Endothelial cell of umbilical vein (primary cell): ENCODE measurements at regions not wholly inside any gene's neighbourhood (a gene's known extent, or its start where the extent isn't known, plus 50 kb on each side); places are given as distances from the start of the nearest gene placed in this dataset.

Source experiments
- BruUV-seq: library from RNA; stranded (reverse); fragments of 400-500 nt; replicated peaks from 2 replicates; lab custom pipeline; 2021; lab: Mats Ljungman, UMichigan
- CTCF ChIA-PET: fragments of 300-600, 350-600 bp; sonication (Branson Sonifier 250); formaldehyde crosslinking; loops from one replicate; lab custom pipeline; 2021; ENCODE audit warnings: antibody characterized with exemption, inconsistent platforms; lab: Charles Lee
- POLR2A ChIA-PET: fragments of 300-600, 350-600 bp; sonication (Branson Sonifier 250); formaldehyde crosslinking; loops from one replicate; lab custom pipeline; 2021; ENCODE audit warnings: antibody characterized with exemption, inconsistent platforms; lab: Charles Lee
- DNase-seq: peaks from one replicate; pipeline ENCODE4 v3.0.0-alpha.2; 2011; ENCODE audit warnings: low read depth, low spot score
- FAIRE-seq: peaks from 2 replicates; lab custom pipeline; 2011; peaks lifted over from hg19 to GRCh38; lab: Jason Lieb, UNC
- H2AFZ ChIP-seq: 2 replicates; pipeline ENCODE4 v1.6.0; 2012; ENCODE audit warnings: low read depth, low read length, control low read depth, inconsistent platforms
- H3K27ac ChIP-seq: 2 replicates; pipeline ENCODE4 v1.5.1; 2011; ENCODE audit warnings: low read depth, mild to moderate bottlenecking, control low read depth, low read length, moderate library complexity; ENCODE audit not compliant: insufficient read depth
- H3K27me3 ChIP-seq, 2 experiments: 2 replicates each; pipeline versions ENCODE4 v1.6.0 to v1.6.1; 2011; ENCODE audit warnings: low read length in 2 of 2, mixed read lengths in 1 of 2; ENCODE audit not compliant: control insufficient read depth in 2 of 2, insufficient read depth in 2 of 2
- H3K36me3 ChIP-seq, 2 experiments: 2 replicates in 1 of 2; 3 replicates in 1 of 2; pipeline ENCODE4 v1.5.1; 2011; ENCODE audit warnings: low read length in 2 of 2, mild to moderate bottlenecking in 1 of 2, moderate library complexity in 1 of 2; ENCODE audit not compliant: control insufficient read depth in 2 of 2, insufficient read depth in 2 of 2; ENCODE audit errors: extremely low read depth in 1 of 2
- H3K4me1 ChIP-seq: 3 replicates; pipeline ENCODE4 v1.5.1; 2011; ENCODE audit warnings: mild to moderate bottlenecking, low read length; ENCODE audit not compliant: control insufficient read depth, insufficient read depth; ENCODE audit errors: extremely low read depth
- H3K4me2 ChIP-seq: 2 replicates; pipeline ENCODE4 v1.6.1; 2011; ENCODE audit warnings: low read length, control low read depth, mixed read lengths; ENCODE audit not compliant: insufficient read depth
- H3K4me3 ChIP-seq, 3 experiments: fragments of 200-600 bp in 1 of 3; sonication (generic), shearing (Covaris generic) in 1 of 3; replicated peaks in 1 of 3; 2 replicates each; pipeline ENCODE4 v1.5.1; 2011 to 2016; ENCODE audit warnings: control low read depth in 3 of 3, low read length in 3 of 3, mild to moderate bottlenecking in 2 of 3, inconsistent platforms in 1 of 3, low read depth in 1 of 3, moderate library complexity in 1 of 3; ENCODE audit not compliant: insufficient read depth in 1 of 3
- H3K79me2 ChIP-seq: 2 replicates; pipeline ENCODE4 v1.6.0; 2012; ENCODE audit warnings: low read length, inconsistent platforms; ENCODE audit not compliant: control insufficient read depth, insufficient read depth
- H3K9ac ChIP-seq: replicated peaks from 2 replicates; pipeline ENCODE3; 2011; ENCODE audit warnings: low read length, control low read depth; ENCODE audit not compliant: insufficient read depth; ENCODE audit errors: extremely low read depth
- H3K9me1 ChIP-seq: replicated peaks from 3 replicates; pipeline ENCODE4 v1.6.0; 2011; ENCODE audit warnings: mild to moderate bottlenecking, low read length; ENCODE audit not compliant: control insufficient read depth, insufficient read depth; ENCODE audit errors: extremely low read depth
- H3K9me3 ChIP-seq: replicated peaks from 2 replicates; pipeline ENCODE4 v1.5.1; 2012; ENCODE audit warnings: low read length, inconsistent platforms; ENCODE audit not compliant: control insufficient read depth, insufficient read depth
- H4K20me1 ChIP-seq: replicated peaks from 2 replicates; pipeline ENCODE3; 2011; ENCODE audit warnings: mild to moderate bottlenecking, low read length; ENCODE audit not compliant: control insufficient read depth, insufficient read depth; ENCODE audit errors: extremely low read depth
- CTCF ChIP-seq, 2 donors: IDR thresholded peaks; 1 replicate in 1 of 2; 2 replicates in 1 of 2; pipeline ENCODE4 v1.5.1; 2011; ENCODE audit warnings: low read length in 2 of 2, mild to moderate bottlenecking in 2 of 2, moderate library complexity in 2 of 2, control low read depth in 1 of 2, inconsistent platforms in 1 of 2, low read depth in 1 of 2; ENCODE audit not compliant: insufficient read depth in 1 of 2; ENCODE audit errors: extremely low read depth in 1 of 2
- FOS ChIP-seq: IDR thresholded peaks from 2 replicates; pipeline ENCODE4 v1.6.1; 2011; ENCODE audit warnings: mild to moderate bottlenecking, low read length, moderate library complexity, borderline replicate concordance; ENCODE audit not compliant: insufficient read depth
- GATA2 ChIP-seq: IDR thresholded peaks from 2 replicates; pipeline ENCODE4 v1.7.0; 2011; ENCODE audit warnings: low read depth, mild to moderate bottlenecking, moderate library complexity, mixed read lengths, low read length; ENCODE audit not compliant: insufficient read length, insufficient read depth
- JUN ChIP-seq: IDR thresholded peaks from 2 replicates; pipeline ENCODE4 v1.6.1; 2011; ENCODE audit warnings: borderline replicate concordance, low read depth; ENCODE audit not compliant: insufficient read length, insufficient read depth
- MAX ChIP-seq: IDR thresholded peaks from 2 replicates; pipeline ENCODE4 v1.6.1; 2011; ENCODE audit not compliant: insufficient read depth, insufficient read length
- MYC ChIP-seq: IDR thresholded peaks from one replicate; pipeline ENCODE4 v1.6.1; 2011; ENCODE audit warnings: mild to moderate bottlenecking, low read depth, low read length
- dilution Hi-C: fragments of 300-500 bp; cut with MboI; formaldehyde crosslinking; loops from one replicate; pipeline ENCODE4 v1.15.0; 2019; ENCODE audit warnings: low sequenced_read_pairs; ENCODE audit not compliant: extremely low pct_ligation_motif_present
- intact Hi-C: fragments of 100-400 bp; cut with micrococcal nuclease; formaldehyde crosslinking; loops from one replicate; pipeline ENCODE4 v1.10.0; 2022

- H3K4me3 ChIP-seq, result no peak overlapping the region
- H2AFZ ChIP-seq, result no peak overlapping the region
- no TSS peak for BruUV-seq
- H3K79me2 ChIP-seq, result no peaks in the 10 kb centered on the region
- dilution Hi-C loops (no loop called here), intact Hi-C loops (no loop called here)
- H3K36me3 ChIP-seq, result no peaks in the 10 kb centered on the region
- no peak for DNase-seq
- TF ChIP-seq MYC, result no peak
- no peak for TF ChIP-seq MAX
- no peak for TF ChIP-seq FOS
- TF ChIP-seq JUN, result no peak
- no peak for TF ChIP-seq GATA2
- TF ChIP-seq CTCF (IDR thresholded peaks at IDR 0.05; ENCODE audit: extremely low read depth in 1 of 2, insufficient read depth in 1 of 2, low read depth in 1 of 2, low read length in 2 of 2), result no peak
- no peak overlapping the region for H3K27ac ChIP-seq
- no peaks in the 10 kb centered on the region for H3K9me1 ChIP-seq
- H3K9ac ChIP-seq, result no peak overlapping the region
- no peaks in the 10 kb centered on the region for H3K27me3 ChIP-seq
- no peaks in the 10 kb centered on the region for H4K20me1 ChIP-seq
- H3K4me2 ChIP-seq, result no peak overlapping the region
- no peaks in the 10 kb centered on the region for H3K9me3 ChIP-seq
- H3K4me1 ChIP-seq, result no peaks in the 10 kb centered on the region
- FAIRE-seq, result no peak
- ChIA-PET POLR2A (no interaction called here), CTCF (interaction anchor here (0.8 kb wide), 1 partner anchor 13 kb away, joined by 3 read pairs; no protein-coding TSS in a partner anchor)
Measured at GRCh38 chr4:26207631-26208030, 113.2 kb upstream of the RBPJ start.
